Astrocyte of the hippocampus (primary cell): ENCODE measurements at regions not wholly inside any gene's neighbourhood (a gene's known extent, or its start where the extent isn't known, plus 50 kb on each side); places are given as distances from the start of the nearest gene placed in this dataset.
A peak's percentile ranks its signal among the peaks of the same experiment; 100 is the strongest.
"Not testable (repeated sequence)": the region's sequence is repeated elsewhere in the genome, so short reads cannot be mapped to it uniquely, and the experiment has no call there.

Source experiments
- DNase-seq: peaks from one replicate; pipeline ENCODE4 v3.0.0; 2011; ENCODE audit warnings: low read depth, low spot score

DNA sequence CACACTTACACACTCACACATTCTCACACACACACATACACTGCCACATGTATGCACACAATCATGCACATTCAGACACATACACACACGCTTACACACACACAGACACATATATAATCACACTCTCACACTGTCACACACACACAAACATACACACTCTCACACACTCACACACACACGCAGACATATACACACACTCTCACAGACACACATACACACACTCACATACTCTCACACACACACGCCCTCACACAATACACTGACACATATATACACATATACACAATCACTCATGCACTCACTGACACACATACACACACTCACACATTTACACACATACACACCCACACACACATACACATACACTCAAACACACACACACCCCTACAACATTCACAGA is 435.3 kb upstream of the FRG1 start:
- no peak for DNase-seq

DNA sequence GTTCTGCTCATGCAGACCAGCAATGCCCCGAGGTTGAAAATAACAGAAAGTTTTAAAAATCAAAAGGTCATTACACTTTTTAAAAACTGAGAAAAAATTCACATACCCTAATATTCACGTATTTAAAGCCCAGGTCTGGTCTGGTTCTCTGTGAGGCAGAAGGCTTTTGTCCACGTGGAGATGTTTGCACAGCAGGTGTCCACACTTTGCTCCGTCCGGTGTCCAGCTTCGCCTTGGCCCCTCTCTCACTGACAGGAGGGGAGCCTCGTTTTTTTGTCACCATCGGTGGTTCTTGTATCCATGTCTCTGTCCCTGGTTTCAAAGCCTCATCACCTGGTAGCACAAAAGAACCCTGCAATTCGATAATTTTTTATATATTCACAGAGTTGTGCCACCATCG is 434.6 kb upstream of the FRG1 start:
- DNase-seq: no peak

DNA sequence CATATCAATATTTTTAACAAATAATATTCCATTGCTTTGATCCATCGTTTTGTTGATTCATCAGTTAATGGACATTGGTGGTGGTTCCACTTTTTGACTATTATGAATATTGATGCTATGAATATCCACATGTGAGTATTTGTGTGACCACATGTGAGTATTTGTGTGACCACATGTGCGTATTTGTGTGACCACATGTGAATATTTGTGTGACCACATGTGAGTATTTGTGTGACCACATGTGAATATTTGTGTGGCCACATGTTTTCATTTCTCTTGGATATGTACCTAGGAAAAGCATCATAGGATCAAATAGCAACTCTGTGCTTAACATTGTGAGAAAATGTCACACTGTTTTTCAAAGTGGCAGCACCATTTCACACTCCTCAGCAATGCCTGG is 433.6 kb upstream of the FRG1 start:
- DNase-seq: no peak

DNA sequence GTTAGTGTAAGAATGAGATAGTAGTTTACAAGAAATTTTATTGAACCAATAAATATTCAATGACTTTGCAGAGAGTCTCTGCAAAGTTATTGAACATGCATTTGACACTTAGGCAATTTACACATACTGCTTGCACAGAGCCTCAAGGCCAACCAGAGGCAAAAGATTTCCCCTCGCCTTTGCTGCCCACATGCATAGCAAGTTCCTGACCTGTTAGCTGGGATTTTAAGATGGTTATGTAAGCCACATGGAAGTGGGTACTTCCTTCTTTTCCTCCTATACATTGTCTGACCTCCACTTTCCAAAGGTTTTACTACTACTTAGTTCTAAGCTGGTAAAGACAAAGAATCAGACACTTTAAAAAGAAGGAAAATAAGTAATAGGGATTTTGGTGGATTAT is 430.1 kb upstream of the FRG1 start:
- DNase-seq: no peak

DNA sequence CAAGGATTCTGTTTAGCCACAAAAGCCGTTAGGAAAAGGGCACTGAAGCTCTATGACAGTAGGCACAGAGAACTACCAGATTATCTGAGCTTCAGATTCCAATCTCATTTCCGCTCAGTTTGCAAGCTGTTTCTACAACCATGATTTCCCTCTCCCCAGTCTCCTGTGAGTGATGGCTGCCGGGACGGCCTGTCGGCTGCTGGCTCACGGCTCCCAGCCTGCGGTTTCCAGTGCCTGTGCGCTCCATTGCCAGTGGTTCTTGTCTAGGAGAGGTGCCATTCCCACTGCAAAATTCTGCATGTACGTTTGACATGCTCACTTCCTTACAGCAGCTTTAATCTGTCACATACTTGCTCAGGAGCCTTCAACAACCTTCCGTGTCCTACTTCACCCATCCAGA is 429.1 kb upstream of the FRG1 start:
- DNase-seq: no peak

DNA sequence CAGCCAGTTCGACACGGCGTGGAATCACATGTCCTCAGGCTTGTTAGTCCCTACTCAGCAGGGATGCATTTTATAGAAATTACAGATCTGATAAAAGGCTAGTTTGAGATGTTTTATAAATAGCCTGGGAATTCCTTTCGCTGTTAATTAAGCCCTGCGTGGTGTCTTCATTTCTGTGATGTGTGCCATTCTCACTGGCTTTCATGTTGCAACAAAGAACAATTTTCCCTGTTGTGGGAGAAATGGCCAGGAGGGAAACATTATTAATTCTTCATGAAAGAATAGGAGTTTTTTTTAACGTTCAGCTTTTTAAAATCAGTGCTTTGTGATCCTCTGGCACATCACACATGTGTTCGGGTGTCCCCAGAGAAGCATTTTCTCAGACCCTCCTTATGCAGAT is 427.3 kb upstream of the FRG1 start:
- DNase-seq: no peak

DNA sequence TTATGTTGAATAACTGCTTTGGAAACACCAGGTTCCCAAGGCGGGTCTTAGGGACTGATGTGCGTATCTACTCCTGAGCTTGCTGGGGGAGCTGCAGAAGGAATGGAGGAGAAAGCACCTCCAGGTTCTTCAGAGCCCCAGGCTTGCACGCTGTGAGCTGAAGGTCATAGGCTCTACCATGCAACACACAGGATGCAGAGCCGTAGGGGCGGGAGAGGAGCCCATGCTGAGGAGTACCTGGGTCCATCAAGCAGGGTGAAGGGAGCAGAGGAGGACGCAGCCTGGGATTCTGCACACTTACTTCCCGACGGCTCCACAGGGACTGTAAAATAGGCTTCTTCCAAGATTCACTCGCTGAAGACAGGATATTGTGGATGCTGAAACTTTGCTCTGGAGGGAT is 426.5 kb upstream of the FRG1 start:
- DNase-seq: no peak

DNA sequence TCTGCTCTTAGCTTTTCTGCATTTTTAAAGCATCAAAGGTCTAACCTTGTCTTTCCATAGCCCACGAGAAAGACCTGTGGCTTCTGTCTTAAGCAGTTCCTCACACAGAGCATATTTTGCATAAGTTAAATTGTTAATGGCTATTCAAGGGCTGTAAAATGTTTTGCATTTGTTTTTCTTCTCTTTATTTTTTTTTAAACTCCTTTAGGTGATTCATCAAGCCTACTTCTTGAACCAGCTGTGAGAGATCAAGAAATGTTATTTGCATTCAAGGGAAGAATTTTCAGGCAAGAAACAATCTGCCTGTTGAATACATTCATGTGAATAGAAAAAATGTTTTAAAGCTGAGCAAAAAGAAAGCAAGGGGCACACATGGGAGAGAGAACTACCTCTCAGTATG is 423.8 kb upstream of the FRG1 start:
- peak; percentile 12 for DNase-seq

DNA sequence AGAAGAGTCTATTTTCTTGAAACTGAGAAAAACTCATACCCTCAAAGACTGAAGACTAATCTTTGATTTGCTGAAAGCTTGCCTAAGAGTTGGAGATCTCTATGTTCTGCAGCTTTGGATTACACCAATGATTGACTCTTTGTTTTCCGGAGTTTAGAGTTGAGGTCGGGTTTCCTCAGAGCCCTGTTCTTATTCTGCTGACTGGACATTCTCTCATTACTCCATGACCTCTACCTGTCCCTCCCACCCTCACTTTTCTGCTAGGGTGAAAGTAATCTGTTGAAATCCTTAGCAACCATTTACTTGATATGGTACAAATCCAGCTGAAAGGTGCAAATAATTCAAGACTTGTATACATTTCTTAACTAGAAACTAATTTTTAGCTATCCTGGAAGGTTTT is 421.5 kb upstream of the FRG1 start:
- DNase-seq: no peak

DNA sequence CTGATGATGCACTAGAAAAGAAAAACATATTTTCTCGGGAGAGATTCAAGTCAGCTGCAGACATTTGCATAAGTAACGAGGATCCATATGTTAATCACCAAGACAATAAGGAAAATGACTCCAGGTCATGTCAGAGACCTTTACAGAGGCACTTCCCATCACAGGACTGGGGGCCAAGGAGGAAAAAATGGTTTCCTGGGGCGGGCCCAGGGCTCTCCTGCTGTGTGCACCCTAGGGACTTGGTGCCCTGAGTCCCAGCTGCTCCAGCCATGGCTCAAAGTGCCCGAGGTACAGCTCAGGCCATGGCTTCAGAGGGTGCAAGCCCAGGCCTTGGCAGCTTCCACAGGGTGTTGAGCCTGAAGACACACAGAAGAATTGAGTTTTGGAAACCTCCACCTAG is 415.4 kb upstream of the FRG1 start:
- DNase-seq: no peak

DNA sequence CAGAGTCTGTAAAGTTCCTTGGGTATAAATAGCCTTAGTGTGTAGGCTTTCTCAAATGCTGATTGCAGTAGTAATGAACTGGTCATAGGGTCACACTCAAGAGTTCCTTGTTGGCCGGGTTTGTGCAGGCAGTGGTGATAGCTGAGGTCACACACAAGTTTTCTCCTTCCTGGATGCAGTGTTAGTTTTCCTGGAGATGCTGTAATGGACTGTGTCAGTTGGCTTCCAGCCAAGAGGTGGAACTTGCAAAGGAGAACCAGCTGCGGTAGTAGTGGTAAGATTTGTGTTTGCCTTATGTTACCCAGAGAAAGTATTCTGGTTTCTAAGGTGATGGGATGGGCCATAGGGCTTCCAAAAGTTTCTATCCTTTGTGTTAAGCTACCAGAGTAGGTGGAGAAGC is 409.8 kb upstream of the FRG1 start:
- no peak for DNase-seq

DNA sequence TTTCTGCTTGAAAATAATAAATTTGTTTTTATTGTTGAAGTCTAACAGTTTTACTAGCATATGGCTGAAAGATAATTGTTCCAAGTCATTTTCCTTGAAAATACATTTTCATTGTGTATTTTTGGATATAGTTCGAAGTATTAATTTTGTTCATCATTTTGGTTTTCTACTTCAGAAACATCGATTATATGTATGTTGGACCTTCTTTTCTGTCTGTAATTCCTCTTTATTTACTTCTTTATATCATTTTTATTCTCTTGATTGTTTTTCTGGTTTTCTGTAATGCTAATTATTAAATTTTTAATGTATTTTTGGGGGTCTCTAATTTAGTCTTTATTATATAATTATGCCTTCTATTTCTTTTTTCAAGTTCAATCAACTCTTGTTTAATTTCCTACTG is 407.1 kb upstream of the FRG1 start:
- DNase-seq: no peak

DNA sequence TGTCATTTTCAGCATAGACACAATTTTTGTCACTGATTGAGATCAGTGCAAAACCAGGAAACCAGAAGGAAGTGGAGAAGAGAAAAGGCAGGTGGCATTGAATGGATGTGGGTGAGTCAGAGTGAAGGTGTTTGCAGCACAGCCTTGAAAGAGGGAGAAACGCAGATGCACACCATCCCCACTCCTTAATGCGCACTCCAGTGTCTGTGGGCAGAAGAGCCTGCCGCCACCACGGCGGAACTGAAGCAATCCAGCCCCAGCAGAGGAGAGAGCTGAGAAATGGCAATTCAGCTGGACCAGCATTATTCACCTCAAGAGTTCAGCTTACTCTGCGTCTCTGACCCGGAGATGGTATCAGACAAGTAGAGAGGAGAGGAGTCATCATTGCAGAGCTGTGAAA is 393.1 kb upstream of the FRG1 start:
- DNase-seq: no peak

DNA sequence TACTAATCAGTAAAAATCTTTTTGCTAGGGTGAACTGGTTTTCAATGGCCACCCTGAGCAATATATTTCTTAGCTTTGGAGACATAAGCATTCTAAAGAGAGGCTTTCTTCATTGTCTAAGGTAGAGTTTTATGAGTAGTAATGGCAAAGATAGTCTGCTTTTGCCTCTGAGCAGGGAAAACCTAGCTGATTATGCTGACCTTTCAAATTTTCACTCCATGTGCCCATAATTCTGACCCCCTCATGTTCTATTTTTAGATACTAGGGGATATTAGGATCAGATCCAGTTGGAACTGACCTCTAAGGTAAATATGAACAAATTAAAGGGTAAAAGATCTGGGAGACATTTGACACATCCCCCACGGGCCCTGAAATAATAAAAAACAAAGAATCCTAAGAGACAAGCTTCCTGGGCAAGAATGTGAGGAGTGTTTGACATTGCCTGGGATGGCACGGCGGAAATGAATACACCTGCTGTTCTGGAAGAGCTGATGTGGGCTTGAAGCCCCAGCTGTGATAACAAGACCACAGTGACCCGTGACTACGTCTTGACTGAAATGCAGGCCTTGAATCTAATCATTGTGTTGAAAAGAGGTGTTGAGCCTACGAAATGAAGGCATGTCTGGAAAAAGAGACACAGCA is 392.1 kb upstream of the FRG1 start:
- no peak for DNase-seq

DNA sequence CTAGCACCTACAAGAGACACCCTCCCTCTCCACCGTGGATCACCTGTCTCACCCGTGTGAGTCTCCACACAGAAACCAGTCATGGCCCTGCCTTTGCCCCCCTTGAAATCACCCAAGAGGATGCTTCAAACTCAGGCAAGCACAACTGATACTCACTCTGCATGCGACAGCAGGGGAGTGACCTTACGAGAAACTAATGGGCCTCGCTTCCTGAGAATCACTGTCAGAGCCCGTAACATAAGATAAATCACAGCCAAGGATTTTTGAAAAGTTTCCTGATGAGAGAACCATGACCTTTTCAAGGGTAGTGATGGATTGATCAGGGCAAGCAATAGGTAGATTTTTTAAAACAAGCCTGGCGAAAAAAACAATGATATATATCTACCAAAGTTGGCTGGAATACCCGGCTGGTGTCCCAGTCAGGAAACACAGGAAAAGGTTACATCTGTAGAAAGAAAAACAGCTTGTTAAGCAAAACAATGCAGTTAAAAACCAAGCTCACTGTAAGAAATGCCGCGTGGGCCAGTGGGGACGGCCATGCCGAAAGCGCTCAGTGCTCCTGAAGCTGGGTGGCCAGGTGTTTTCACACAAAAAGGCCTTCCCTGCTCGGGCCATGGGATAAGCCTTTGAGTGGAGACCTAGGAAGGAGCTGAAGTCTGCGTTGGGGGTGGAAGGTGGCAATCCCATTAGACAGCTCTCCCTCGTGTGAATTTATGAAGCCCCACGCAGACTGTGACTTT is 388.6 kb upstream of the FRG1 start:
- DNase-seq: not testable (repeated sequence)

DNA sequence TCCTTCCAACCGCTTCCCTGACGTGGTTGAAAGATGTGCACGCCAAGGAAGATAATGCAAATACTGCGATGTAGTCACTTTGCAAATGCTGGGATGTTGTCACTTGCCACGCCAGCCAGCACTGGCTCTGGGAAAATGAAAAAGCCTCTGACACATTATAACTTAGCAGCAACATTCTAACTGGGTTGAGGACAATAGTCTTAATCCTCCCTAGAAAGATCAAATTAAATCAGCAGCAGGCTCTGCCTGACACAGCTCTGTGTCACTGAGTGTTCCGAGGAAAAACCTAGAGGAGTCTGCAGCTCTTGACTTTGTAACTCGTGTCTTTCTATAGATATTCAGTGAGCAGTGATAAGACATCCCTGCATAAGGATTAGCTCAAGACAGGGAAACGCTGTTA is 380.1 kb upstream of the FRG1 start:
- DNase-seq: not testable (repeated sequence)

DNA sequence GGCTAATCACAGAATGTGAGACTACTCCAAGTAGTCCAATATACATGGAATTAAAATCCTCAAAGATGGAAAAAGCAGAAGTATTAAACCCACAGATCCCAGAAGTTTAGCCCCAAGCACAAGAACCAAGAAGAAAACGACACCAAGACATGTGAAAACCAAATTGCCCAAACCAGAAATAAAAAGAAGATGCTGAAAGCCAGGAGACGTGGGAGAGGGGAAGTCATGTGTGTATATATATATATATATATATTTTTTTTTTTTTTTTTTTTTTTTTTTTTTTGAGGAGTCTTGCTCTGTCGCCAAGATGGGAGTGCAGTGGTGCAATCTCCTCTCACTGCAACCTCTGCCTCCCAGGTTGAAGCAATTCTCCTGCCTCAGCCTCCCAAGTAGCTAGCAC is 376.9 kb upstream of the FRG1 start:
- not testable (repeated sequence) for DNase-seq

DNA sequence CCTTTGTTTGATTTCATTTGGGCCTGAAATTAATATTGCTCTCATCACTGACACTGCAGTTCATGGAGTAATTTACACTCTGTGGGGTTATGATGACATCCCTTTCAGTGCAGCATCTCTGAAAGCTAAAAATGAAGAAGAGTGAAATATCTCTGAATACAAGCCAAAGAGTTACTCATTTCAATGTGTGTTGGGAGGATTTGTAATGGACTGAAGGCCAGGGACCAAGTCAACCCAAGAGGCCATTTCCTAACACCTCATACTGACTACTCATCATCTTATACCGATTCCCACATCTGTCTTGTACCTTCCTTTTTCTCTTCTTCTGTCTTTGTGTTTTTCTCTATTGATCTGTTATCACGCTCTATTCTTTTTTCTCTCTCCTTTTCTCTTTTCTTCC is 374.4 kb upstream of the FRG1 start:
- not testable (repeated sequence) for DNase-seq

DNA sequence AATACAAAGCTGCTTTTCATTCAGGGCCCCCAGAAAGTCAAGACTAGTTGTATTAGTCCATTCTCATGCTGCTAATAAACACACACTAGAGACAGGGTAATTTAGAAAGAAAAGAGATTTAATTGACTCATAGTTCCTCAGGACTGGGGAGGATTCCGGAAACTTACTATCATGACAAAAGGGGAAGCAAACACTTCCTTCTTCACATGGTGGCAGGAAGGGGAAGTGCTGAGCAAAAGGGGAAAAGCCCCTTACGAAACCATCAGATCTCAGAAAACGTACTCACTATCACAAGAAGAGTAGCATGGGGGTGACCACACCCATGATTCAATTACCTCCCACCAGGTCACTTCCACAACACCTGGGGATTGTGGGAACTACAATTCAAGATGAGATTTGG is 373.8 kb upstream of the FRG1 start:
- DNase-seq: not testable (repeated sequence)

DNA sequence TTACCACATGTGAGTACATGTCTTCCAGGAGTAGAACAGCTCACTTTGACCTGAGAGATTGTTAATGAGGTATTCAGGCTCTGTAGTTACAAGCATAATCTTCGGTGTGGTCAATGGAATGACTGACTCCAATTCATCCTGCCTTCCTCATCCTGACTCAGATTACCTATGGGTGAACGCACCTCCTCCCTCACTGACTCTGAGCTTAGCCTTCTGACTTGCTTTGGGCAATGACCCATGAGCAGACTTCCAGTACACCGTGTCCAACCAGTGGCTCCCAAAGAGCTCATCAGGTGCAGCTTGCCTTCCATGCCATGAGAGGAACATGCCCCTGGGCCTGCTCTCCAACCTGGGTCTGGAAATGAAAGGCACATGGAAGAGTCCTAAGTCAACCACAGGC is 361.0 kb upstream of the FRG1 start:
- not testable (repeated sequence) for DNase-seq

DNA sequence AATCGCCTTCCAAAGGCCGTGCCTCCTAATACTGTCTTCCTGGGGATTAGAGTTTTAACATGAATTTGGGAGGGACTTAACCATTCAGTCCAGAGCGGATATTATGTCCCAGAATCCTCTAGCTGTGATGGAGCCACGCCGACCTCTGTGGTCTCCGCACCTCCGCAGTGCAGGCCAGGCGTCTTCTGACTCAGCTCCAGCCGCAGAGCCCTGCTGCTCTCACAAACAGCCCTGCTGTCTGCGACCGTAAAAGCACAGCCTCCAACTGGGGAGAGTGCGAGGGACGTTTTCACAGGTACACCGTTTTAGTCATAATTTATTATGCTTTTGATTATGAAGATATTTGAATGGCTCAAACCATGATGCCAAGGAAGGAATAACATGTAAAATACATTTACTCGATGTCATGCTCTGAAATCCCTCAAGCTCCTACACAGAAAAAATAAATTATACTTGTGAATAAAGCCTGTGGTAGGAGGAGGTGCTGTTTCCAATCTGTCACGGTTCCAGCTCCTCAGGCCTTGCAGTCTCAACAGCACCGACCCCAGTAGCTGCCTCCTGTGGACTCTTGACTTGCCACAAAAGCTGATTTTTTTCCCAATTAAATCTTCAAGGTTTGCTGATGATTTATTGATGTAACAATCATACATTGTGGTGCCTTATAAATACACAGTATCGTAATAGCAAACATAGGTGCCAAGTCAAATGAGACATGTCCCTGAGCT is 353.6 kb upstream of the FRG1 start:
- not testable (repeated sequence) for DNase-seq

DNA sequence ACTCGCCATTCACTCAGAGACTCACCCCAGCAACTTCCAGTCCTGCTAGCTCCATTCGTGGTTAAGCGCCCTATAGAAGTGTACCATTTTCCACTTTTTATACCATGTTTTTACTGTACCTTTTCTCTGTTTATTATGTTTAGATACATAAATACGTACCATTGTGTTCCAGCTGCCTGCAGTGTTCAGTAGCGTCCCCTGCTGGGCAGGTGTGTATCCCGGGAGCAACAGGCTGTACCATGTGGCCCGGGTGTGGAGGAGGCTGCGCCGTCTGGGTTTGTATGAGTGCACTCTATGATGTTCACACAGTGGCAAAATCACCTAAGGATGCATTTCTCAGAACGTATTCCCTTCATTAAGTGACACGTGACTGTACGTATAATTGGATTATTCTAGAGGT is 351.5 kb upstream of the FRG1 start:
- DNase-seq: not testable (repeated sequence)

DNA sequence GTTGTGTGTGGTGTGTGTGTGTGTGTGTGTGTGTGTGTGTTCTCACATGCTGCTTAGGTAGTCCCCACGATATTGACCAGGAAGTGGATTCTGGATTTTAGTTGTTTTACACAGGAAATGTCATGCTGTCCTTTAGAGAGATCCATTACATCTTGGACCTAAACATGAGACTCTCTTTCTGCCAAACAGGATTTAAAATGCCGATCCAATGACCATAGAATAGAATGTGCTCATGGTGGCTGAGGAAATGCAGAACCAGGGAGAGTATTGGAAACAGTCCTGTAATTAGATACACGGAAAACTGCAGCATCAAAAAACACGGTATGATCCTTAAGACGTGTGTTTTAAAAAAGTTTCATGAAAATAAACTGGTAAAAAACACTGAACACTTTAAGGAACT is 347.8 kb upstream of the FRG1 start:
- DNase-seq: no peak
